ENCODE measurements at regions not wholly inside any gene's neighbourhood (a gene's known extent, or its start where the extent isn't known, plus 50 kb on each side); places are given as distances from the start of the nearest gene placed in this dataset.

DNA sequence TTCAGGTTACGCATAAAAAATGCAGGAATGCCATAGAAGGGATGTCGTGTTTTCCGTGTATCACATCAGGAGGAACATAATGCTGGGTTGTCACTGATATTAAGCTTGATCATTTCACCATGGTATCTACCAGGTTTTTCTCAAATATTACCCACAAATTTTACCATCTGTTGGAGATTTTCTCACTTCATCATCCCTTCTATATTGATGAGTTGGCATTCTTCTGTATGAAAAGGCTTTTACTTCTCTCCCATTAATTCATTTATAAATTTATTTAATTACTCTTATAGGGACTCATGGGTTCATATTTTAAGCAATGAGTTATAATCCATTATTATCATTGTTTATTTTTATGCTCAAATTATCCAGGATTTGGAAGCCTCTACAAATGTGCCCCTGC lies 608.2 kb downstream of the EPHA4 start:
- no peak for DNase-seq (ENCODE audit: low read depth in 2 of 2)

GRCh38 chr2:220966636-220967035 lies 605.5 kb downstream of the EPHA4 start:
- DNase-seq (ENCODE audit: low read depth in 2 of 2): no peak

- DNase-seq (ENCODE audit: low read depth in 2 of 2): no peak
These were observed 602.8 kb downstream of the EPHA4 start for GRCh38 chr2:220969348-220969747.

DNA sequence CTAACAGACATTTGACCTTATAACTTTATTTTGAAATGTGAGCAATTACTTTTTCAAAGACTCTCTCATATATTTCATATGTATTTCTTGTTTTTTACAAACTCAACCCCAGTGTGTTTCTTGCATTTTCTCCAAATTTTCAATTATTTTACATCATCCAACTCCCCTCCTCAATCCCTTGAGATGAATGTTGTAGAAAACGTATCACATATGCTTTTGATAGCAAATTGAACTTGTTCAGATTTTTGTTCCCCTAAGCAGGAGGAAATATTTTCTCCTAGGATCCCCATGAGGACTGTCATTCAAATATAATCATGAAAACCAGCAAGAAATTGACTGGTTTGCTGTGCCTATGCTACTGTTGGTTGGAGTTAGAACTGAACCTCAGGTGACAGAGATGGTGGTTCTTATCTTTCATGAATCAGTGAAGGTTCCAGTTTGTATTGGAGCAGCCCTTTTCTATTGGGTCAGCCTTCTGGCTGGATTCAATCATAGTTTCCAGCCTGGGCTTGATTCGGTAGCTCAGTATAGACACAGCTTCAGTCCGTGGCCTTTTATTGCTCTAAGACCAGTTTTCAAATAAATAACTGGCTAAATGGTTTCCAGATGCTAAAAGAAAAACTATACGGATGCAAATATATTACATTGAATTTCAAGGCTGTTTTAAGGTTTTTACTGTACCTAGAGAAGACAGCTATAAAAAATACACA lies 591.0 kb downstream of the EPHA4 start:
- no peak for DNase-seq (ENCODE audit: low read depth in 2 of 2)

- DNase-seq (ENCODE audit: low read depth in 2 of 2): no peak
These were observed 590.2 kb downstream of the EPHA4 start for GRCh38 chr2:220981926-220982325.

DNA sequence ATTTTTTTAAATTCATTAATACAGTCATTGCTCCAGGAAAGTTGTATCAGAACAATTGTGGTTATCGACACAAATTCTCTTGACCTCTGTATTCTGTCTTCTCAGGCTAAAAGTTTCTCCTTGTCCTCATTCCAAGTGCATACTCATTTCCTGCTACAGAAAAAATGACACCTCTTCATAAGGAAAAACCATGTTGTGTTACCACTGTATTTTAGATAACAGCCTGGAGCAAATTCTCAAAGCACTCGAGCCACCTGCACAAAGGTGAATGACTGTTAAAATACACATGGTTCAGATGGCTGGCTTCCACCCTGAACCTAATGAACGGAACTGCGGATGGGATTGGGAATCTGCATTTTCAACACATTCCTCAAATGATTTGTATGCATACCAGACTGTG lies 586.5 kb downstream of the EPHA4 start:
- no peak for DNase-seq (ENCODE audit: low read depth in 2 of 2)

DNA sequence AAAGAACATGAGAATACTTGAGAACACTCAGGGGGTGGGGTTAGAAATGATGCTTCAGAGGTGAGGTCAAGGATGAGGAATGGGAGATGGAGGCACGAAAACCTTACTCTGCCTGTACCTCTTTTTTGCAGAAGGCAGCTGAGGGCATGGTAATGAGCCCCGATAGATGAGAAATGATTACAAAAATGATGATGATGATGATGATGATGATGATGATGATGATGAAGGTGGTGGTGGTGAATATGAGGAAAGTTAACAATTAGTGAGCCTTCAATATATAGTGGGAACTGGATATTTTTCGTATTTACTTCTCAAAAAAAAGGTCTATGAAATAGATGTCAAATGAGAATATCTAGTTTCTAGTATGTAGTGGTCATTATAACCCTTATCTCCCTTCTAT lies 584.3 kb downstream of the EPHA4 start:
- no peak for DNase-seq (ENCODE audit: low read depth in 2 of 2)

DNA sequence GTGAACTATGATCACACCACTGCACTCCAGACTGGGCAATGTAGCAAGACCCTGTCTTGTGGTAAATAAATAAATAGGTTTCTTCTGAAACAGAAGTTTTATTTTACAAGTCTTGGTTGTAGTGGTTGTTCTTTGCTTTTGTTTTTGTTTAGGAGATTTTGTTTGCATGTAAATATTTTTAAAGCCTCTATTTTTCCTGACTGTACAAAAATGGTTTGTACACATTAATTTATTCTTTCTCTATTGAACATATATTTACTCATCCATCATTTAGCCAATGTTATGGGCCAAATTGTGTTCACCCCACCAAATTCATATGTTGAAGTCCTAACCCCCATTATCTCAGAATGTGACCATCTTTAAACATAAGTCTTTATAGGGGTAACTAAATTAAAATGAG lies 580.1 kb downstream of the EPHA4 start:
- no peak for DNase-seq (ENCODE audit: low read depth in 2 of 2)

GRCh38 chr2:220994846-220995245 lies 577.3 kb downstream of the EPHA4 start:
- DNase-seq (ENCODE audit: low read depth in 2 of 2): no peak

- no peak for DNase-seq (ENCODE audit: low read depth in 2 of 2)
These were observed 576.5 kb downstream of the EPHA4 start for GRCh38 chr2:220995581-220995980.

GRCh38 chr2:220998156-220998555 lies 573.9 kb downstream of the EPHA4 start:
- no peak for DNase-seq (ENCODE audit: low read depth in 2 of 2)

DNA sequence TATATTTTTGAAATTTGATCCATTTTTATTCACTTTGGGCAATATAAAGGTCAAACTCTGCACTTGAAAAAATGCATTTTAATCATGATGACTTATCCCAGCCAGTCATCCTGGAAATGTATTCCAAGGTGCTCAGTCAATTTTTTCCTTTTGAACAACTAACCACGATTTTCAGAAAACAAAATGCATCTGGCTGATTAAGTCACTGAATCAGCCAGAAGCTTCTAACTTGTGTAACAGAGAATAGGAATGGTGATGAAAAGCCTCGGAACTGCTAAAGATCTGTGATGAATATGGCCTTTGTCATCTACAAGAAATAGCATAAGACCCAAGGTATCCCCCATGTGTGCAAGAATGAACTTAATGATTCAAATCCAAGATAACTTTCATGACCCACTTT lies 572.7 kb downstream of the EPHA4 start:
- DNase-seq (ENCODE audit: low read depth in 2 of 2): no peak

- no peak for DNase-seq (ENCODE audit: low read depth in 2 of 2)
These were observed 570.7 kb downstream of the EPHA4 start for GRCh38 chr2:221001381-221001801.

GRCh38 chr2:221002101-221002685 lies 569.9 kb downstream of the EPHA4 start:
- DNase-seq (ENCODE audit: low read depth in 2 of 2): no peak

DNA sequence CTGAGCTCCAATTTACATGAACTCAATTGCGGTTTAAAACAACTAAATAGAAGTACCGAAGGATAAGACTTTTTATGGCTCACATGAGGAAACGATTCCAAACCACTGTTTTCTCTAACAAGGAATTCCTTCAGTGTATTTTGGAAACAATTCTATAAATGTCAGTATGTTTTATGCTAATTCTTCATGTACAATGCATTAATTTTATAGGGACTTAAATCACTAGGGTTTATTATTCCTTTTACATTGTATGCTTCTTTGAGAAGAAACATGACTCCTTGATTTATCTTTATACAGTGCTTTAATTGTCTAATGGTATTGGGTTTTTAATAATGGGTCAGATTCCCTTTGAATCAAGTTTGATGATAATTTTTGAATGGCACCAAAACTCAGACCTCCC lies 566.8 kb downstream of the EPHA4 start:
- DNase-seq (ENCODE audit: low read depth in 2 of 2): no peak

DNA sequence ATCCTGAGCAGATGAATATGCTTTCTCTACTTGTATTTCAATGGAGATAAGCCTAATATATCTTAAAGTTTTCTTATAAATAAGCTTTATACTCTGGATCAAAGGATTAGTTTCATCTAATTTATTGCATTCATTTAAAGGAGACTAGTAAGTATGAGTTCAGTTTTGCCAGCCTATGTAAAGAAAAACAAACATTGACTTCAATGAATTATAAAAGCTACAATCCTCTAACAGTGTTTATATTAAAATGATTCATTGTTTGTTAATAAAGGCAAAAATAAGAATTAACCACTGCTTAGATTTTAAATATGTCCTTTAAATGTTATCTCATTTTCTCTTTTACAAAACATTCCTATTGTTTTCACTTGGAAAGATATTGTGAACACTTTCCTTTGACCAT lies 566.0 kb downstream of the EPHA4 start:
- DNase-seq (ENCODE audit: low read depth in 2 of 2): no peak

DNA sequence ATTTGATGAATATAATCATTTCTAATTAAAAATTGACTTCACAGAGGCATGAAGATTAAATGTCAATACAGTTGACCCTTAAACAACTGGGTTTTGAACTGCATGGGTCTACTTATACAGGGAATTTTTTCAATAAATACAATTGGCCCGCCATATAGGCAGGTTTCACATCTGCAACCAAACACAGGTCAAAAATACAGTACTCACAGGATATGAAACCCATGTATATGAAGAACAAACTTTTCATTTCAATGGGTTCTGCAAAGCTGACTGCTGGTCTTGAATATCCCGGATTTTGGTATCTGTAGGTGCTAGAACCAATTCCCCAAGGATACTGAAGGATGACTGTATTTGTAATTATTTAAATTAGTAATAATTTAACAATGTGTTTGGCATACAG lies 555.6 kb downstream of the EPHA4 start:
- DNase-seq (ENCODE audit: low read depth in 2 of 2): no peak

GRCh38 chr2:221018262-221018661 lies 553.8 kb downstream of the EPHA4 start:
- DNase-seq (ENCODE audit: low read depth in 2 of 2): no peak

- no peak for DNase-seq (ENCODE audit: low read depth in 2 of 2)
These were observed 552.4 kb downstream of the EPHA4 start for GRCh38 chr2:221019668-221020067.

- DNase-seq (ENCODE audit: low read depth in 2 of 2): no peak
These were observed 549.5 kb downstream of the EPHA4 start for GRCh38 chr2:221022554-221022953.

- no peak for DNase-seq (ENCODE audit: low read depth in 2 of 2)
These were observed 546.7 kb downstream of the EPHA4 start for GRCh38 chr2:221025398-221025797.

GRCh38 chr2:221034026-221034701 lies 537.9 kb downstream of the EPHA4 start:
- no peak for DNase-seq (ENCODE audit: low read depth in 2 of 2)

DNA sequence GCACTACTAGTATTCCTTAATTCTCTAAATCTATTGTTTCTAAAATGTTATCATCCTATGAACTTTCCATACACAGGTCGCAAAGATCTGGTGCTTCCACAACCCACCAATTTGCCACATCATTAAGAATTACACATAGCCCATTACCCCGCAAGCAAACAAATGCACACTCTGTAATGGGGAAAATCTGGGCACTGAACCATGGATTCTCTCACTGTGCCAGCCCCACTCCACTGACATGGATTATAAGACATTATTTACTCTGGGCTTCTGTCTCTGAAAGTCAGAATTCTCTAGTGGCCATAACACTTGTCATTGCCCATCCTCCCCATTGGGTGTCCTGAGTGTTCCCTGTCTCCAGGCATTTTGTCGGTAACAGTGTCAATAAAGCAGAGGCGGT lies 537.1 kb downstream of the EPHA4 start:
- no peak for DNase-seq (ENCODE audit: low read depth in 2 of 2)
